ENCODE measurements at regions not wholly inside any gene's neighbourhood (a gene's known extent, or its start where the extent isn't known, plus 50 kb on each side); places are given as distances from the start of the nearest gene placed in this dataset.

DNA sequence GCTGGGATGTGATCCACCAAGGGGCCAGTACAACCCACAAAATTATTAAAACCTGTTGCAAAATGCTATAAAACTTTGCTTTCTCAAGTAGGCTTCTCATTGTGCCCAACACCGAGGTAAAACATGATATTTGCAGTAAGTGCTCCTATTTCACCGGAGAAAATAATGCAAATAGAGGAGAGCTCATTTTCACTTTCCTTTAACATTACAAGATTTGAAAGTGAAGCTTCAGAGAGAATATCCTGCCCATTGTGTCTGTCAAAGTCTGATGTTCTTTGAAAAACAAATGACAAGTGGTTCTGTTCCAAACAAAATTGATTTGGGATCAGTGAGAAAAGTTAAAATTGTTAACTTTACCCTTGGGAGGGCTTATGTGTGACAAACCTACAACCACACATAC, 287.1 kb downstream of the KCNN2 start:
- no peaks in the 10 kb centered on the region for H3K36me3 ChIP-seq
- no peak overlapping the region for H3K27ac ChIP-seq
- TF ChIP-seq EP300 (IDR thresholded peaks at IDR 0.05) (no peak), POLR2A (IDR thresholded peaks at IDR 0.05) (no peak), POLR2AphosphoS5 (IDR thresholded peaks at IDR 0.05) (no peak)
- TF ChIP-seq, protein P1, sequence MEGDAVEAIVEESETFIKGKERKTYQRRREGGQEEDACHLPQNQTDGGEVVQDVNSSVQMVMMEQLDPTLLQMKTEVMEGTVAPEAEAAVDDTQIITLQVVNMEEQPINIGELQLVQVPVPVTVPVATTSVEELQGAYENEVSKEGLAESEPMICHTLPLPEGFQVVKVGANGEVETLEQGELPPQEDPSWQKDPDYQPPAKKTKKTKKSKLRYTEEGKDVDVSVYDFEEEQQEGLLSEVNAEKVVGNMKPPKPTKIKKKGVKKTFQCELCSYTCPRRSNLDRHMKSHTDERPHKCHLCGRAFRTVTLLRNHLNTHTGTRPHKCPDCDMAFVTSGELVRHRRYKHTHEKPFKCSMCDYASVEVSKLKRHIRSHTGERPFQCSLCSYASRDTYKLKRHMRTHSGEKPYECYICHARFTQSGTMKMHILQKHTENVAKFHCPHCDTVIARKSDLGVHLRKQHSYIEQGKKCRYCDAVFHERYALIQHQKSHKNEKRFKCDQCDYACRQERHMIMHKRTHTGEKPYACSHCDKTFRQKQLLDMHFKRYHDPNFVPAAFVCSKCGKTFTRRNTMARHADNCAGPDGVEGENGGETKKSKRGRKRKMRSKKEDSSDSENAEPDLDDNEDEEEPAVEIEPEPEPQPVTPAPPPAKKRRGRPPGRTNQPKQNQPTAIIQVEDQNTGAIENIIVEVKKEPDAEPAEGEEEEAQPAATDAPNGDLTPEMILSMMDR (IDR thresholded peaks at IDR 0.05) = no peak
- no peak overlapping the region for H3K4me3 ChIP-seq
- DNase-seq = no peak
- H3K4me1 ChIP-seq = no peaks in the 10 kb centered on the region
- intact Hi-C loops (cut with DNase I; ENCODE audit: low total_unique reads) = no loop called here
- H3K27me3 ChIP-seq = no peaks in the 10 kb centered on the region
- 72 to 89% (median 86%) methylated on average over 2 of the region's 2 CpGs for WGBS, 5 donors
- peaks cover 0 to 8% (median 0%) of the 10 kb centered on the region in 4 donors for H3K9me3 ChIP-seq

DNA sequence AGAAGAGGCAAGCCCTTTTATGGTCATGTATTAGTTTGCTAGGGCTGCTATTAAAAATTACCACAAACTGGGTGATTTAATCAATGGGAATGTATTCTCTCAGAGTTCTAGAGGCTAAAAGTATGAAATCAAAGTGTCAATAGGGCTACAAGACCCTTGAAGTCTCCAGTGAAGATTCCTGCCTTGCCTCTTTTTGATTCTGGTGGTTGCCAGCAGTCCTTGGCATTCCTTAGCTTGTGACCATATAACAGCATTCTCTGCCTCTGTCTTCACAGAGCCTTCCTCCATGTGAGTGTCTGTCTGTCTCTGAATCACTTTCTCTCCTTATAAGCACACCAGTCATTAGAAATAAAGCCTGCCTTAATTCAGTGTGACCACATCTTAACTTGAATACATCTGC, 282.7 kb downstream of the KCNN2 start:
- Histone ChIP-seq H3K27me3 (no peaks in the 10 kb centered on the region), H3K36me3 (no peaks in the 10 kb centered on the region), H3K27ac (no peak overlapping the region), H3K4me3 (no peak overlapping the region), H3K9me3 (peaks cover 0 to 21% (median 2%) of the 10 kb centered on the region in 4 donors), H3K4me1 (no peaks in the 10 kb centered on the region)
- no peak for TF ChIP-seq POLR2AphosphoS5 (IDR thresholded peaks at IDR 0.05)
- no peak for TF ChIP-seq EP300 (IDR thresholded peaks at IDR 0.05)
- TF ChIP-seq POLR2A (IDR thresholded peaks at IDR 0.05) = no peak
- TF ChIP-seq, protein P1 (IDR thresholded peaks at IDR 0.05) = no peak
- intact Hi-C loops (cut with DNase I; ENCODE audit: low total_unique reads) = no loop called here
- no peak for DNase-seq

DNA sequence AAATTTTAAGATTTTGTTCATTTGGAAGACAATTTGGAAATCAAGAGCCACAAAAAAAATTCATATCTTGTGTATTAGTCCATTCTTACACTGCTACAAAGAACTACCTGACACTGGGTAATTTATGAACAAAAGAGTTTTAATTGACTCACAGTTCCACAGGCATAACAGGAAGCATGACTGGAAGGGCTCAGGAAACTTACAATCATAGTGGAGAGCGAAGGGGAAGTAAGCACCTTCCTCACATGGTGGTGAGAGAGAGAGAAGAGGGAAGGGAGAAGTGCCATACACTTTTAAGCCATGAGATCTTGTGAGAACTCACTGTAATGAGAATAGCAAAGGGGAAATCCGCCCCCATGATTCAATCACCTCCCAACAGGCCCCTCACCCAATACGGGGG, 274.4 kb downstream of the KCNN2 start:
- Histone ChIP-seq H3K27ac (no peak overlapping the region), H3K4me3 (no peak overlapping the region), H3K9me3 (no peaks in the 10 kb centered on the region), H3K36me3 (no peaks in the 10 kb centered on the region), H3K27me3 (no peaks in the 10 kb centered on the region), H3K4me1 (no peaks in the 10 kb centered on the region)
- TF ChIP-seq POLR2A (IDR thresholded peaks at IDR 0.05) = no peak
- WGBS, 5 donors = 47 to 68% (median 66%) methylated on average over 3 of the region's 3 CpGs
- intact Hi-C loops (cut with DNase I; ENCODE audit: low total_unique reads) = no loop called here
- DNase-seq = no peak

DNA sequence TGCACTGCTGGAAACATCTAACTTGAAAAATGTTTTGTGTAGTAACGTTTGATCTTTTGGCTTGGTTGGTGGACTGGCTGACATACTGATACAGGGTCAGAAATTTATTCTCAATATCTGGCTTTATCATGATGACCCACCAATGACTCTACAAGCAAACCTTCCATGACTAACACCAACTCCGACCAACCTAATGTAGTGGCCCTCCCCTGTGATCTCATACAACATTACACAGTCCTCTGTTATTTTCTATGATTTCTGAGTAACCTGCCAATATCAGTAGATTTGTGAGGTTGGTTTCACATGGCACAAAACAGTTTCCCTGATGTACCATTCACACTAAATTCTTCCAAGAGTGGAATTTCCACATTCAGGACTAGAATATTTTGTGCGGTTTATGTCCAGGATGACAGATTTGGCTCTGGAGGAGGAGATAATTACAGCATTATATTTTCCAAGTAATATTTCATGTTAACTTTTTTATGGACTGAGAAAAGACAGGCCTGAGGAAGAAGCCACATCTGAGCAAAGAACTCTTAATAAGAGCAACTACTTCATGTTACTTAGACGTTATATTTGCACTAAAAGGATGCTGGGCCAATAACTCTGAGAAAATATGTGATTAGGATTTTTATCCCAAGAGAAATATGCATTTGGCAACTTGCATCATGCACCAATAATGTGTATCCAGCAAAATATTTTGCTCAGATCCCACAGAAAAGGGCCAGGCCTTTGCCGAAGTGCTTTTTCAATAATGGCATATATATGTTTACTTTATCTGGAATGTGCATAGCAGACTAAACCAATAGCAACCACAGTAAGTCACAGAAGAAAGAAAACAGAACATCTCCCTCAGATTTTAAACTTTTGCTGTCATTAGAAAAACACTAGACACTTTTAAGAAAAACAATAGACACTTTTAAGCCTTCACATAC, 273.4 kb downstream of the KCNN2 start:
- no peak for TF ChIP-seq EP300 (IDR thresholded peaks at IDR 0.05)
- TF ChIP-seq POLR2AphosphoS5 (IDR thresholded peaks at IDR 0.05) = no peak
- TF ChIP-seq, protein P1 (IDR thresholded peaks at IDR 0.05) = no peak
- no peak for TF ChIP-seq POLR2A (IDR thresholded peaks at IDR 0.05)
- no peaks in the 10 kb centered on the region for H3K9me3 ChIP-seq
- H3K27me3 ChIP-seq = no peaks in the 10 kb centered on the region
- peak in 1 of 2 donors; percentile 27 for DNase-seq
- no peaks in the 10 kb centered on the region for H3K36me3 ChIP-seq
- no peaks in the 10 kb centered on the region for H3K4me1 ChIP-seq
- intact Hi-C loops (cut with DNase I; ENCODE audit: low total_unique reads) = no loop called here
- H3K4me3 ChIP-seq = no peak overlapping the region
- H3K27ac ChIP-seq = no peak overlapping the region
- WGBS, 5 donors = 42 to 60% (median 54%) methylated on average over 5 of the region's 5 CpGs

DNA sequence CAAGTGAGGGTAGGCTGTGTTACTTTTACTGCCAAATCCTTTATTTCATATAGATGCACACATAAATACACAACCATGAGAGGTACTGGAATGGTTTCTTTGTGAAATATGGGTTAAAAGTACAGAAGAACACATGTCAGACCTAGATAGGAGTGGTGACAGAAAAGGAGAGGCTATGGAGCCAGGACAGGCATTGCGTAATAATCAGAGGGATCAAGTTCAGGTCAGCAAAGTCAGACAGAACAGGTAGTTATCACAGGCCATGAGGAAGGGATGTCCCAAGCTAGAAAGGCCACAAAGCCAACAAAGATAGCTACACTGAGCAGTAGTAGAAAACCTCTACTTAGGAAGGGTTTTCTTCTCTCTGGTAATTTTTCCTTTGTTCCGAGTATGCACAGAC, 272.6 kb downstream of the KCNN2 start:
- Histone ChIP-seq H3K4me1 (no peaks in the 10 kb centered on the region), H3K36me3 (no peaks in the 10 kb centered on the region), H3K4me3 (no peak overlapping the region), H3K27me3 (no peaks in the 10 kb centered on the region), H3K9me3 (no peaks in the 10 kb centered on the region), H3K27ac (no peak overlapping the region)
- intact Hi-C loops (cut with DNase I; ENCODE audit: low total_unique reads) = no loop called here
- TF ChIP-seq POLR2AphosphoS5 (IDR thresholded peaks at IDR 0.05) = no peak
- TF ChIP-seq EP300 (IDR thresholded peaks at IDR 0.05) = no peak
- TF ChIP-seq POLR2A (IDR thresholded peaks at IDR 0.05) = no peak
- TF ChIP-seq, protein P1 (IDR thresholded peaks at IDR 0.05) = no peak
- WGBS, 5 donors = 81 to 98% (median 88%) methylated on average over 2 of the region's 2 CpGs
- no peak for DNase-seq
